ENCODE measurements at regions not wholly inside any gene's neighbourhood (a gene's known extent, or its start where the extent isn't known, plus 50 kb on each side); places are given as distances from the start of the nearest gene placed in this dataset.
"Not testable (repeated sequence)": the region's sequence is repeated elsewhere in the genome, so short reads cannot be mapped to it uniquely, and the experiment has no call there.

DNA sequence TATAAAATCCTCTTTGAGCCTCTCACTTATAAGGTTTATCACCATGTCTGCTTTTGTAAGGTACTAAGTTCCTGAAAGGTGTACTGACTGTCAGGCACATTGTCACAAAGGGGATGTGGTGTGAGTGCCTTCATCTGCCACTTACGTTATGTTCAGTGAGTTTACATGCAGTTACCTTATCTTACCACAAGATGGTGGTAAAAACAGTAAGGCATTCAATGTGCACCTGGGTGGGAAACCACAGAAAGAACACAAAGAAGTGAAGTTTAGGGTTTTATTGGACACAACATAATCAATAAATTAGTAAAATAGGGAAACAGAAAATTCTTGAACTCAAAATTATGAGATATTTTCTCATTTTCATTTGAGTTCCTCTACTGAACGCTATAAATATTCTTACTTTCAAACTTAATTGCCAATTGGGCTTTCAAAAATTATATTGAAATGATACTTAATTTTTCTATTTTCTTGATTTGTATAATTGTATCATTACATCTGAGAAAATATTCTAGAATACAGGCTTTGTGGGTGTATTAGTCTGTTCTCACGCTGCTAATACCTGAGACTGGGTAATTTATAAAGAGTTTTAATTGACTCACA is 650.8 kb downstream of the PCDH7 start:
- DNase-seq (ENCODE audit: low spot score), result peak; percentile 15

DNA sequence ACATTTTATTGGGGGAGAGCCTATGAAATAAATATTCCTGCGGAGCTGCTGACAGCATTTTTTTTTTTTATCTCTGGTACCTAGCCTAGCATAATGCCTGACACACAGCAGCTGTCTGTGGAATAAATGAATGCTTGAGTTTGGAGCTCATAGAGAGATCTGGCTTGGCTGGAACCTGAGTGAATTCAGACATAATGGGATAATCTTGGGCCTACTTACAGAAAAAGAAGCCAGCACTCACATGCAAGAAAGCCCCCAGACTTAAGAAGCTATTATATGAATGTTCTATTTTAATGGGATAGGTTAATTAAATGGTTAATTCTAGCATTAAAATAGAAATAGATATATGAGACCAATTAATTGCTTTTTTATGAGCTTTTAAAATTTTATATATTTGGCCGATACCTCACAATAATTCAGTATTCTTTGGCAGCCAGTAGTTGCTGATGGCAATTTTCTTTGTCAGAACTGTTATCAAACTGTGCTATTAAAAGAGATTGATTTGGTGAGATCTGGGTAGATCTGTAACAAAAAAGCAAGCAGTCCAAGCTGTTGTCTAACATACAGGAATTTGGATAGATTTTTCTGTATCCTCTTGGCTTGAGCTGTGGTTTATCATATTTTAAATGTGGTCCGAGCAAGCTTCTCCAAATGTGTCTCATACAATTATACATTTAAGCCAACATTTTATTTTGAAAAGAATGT is 654.2 kb downstream of the PCDH7 start:
- no peak for DNase-seq (ENCODE audit: low spot score)

DNA sequence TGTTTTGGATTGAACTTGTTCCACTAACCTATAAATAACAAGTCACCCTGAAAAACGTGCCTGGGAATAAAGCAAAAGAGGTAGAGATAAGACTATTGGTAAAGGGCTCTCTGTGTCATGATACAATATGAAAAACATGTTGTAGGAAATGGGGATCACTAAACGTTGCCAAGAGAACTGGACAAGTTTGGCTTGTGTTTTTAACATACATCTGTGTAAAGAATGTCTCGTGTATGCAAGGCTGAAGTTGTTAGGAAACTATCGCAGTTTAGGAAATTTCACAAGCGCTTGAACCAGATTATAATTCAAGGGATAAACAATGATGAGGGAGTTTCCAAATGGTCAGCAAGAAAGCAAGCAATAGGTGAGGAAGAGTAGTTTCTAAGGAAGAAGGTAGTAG is 655.8 kb downstream of the PCDH7 start:
- no peak for DNase-seq (ENCODE audit: low spot score)

DNA sequence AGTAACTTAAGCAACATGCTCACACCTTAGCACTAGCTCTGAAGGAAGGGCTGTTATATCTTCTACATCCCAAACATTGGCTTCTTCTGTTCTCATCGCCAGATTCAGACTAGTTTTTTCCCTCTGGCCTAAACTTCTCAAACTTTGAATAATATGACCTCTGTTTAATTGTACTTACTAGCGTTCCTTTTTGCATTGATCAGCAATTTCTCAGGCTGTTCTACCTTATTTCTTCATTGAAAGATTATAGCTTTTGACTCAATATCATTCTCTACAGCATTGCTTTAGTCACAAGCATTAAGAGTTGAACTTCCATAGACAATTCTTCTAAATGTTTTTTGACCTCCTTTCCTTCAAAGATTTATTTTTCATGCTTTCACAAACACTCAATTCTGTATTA is 659.2 kb downstream of the PCDH7 start:
- DNase-seq (ENCODE audit: low spot score), result no peak

DNA sequence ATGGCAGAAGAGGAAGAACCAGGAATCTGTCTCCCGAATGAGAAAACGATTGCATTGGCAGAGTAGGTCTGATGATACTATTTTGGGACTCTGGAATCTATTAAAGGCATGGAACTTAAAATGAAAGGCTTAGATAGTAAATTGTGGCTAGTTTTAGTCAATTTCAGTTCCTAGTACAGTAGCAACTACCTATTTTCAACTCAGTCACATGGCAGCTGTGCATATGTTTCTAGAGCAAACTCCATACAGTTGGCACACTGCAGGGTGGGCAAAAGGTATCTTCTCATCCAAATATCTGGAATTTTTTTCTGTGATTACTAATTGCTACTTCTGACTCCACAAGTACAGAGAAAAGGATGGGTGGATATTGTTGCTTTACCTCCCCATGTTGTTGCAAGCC is 663.6 kb downstream of the PCDH7 start:
- DNase-seq (ENCODE audit: low spot score), result no peak

DNA sequence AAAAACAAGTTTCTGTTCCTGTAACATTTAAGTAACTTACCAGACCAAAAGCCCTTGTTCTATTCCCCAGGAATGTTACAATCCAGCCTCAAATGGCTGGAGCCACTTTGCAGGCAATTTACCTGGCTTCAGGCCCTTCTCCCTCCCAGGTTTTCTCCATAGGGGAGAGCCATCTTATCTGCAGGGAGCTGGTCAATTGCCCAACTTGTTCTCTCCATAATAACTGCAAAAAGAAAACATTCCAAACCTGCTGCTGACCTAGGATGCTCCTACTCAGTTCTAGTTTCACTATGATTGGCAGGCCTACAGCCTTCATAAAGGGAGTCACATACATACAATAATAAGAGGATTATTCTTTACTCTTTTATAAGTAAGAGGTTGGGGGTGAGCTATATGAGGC is 670.7 kb downstream of the PCDH7 start:
- no peak for DNase-seq (ENCODE audit: low spot score)

DNA sequence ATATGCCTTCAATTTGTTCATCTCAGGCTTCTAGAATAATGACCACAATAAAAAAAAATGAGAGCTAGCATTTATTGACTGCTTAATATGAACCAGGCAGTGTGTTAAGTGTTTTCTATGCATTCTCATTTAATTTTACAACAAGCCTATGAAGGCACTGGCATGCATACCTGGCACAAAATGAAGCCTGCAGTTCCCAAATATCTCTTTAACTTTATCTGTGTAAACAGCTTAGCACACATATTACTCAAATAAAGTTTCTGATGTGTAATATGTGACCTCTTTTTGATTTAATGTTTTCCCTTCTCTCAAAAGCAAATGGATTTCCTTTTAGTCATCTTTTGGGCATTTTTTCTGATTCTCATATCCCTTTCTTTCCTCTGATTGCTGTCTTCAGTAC is 671.8 kb downstream of the PCDH7 start:
- DNase-seq (ENCODE audit: low spot score), result no peak

DNA sequence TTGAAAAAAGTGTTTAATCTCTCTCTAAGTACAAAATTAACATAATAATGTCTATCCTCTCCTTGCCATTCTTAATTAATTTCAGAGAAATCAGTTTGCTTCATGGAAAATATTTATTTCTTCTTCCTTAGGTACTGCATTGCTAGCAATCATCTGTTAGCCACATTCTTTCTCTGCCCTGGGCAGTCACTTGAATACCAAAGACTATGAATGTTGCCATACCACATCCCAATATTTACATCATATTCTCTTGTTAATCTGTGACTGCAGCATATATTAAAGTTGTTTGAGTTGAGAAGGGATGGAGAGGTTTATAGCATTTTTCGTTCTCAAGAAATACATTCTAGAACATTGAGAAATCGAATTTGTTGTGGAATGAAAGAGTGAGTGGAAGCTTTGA is 672.8 kb downstream of the PCDH7 start:
- DNase-seq (ENCODE audit: low spot score), result no peak

DNA sequence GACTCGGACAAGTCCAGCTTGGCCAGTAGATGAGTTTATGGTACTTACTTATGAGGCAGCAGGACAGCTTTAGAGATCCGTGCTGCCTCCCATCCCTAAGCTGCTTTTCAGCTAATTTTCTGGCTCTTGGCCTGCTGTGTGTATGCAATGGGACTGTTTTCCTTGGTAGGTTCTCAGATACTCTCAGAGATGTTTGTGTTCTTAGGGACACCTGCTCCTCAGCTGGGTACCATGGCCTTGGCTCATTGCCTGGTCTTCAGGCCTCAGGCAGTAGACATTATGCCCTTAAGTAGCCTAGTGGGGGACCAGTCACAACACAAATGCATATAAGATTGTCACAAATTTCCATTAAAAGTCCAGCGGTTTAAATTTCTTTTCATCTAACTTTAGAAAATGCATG is 688.0 kb downstream of the PCDH7 start:
- no peak for DNase-seq (ENCODE audit: low spot score)

DNA sequence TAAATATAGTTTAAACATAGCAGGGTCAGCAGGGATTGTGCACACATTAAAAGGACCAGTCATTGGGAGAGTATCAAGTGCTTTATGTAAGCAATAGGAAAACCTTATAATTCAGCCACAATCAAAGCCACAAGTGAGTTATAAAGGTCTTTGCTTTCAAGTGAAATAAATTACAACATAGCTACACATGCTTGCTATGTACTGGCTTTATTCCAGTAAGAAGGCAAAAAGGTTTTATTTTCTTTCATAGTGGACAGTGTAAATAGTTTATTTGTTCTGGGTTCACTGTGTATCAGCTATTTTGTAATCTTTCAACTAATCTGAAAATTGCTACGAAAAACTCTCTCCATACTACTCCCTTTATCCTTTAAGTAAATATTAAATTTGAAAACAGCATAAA is 691.4 kb downstream of the PCDH7 start:
- no peak for DNase-seq (ENCODE audit: low spot score)

DNA sequence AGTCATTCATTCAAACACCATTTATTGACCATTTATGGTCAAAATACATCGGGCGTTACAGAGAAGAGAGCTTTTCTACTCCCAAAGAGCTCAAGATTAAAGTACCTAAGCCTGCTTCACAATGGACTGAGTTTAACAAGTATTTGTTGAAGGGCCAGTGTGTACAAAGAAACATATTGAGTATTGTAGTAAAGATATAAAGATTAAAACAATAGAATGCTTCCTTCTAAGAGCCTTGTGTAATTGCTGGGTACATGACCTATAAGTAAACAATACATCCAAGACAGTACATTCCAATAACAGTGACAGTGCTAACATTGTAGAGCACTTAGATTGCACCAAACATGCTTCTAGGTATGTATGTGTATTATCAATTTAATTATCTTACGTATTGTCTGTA is 695.5 kb downstream of the PCDH7 start:
- DNase-seq (ENCODE audit: low spot score), result no peak

DNA sequence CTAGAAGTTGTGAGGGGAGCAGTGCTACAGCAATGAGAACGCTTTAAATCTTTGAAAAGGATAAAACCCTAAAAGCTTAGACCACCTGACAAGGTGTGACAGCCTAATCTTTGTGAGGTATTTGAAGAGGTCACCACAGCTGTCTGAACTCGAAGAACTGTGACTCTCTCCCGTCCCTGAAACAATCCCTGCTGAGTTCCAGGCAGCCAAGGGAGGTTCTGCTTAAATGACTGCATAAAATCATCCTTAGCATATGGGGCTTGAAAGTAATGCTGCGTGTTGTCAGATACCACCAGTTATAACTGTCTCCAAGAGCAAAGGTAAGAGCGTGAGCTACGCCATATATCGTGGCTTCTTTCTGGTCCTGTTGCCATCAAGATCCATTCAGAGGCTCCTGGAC is 696.3 kb downstream of the PCDH7 start:
- no peak for DNase-seq (ENCODE audit: low spot score)

DNA sequence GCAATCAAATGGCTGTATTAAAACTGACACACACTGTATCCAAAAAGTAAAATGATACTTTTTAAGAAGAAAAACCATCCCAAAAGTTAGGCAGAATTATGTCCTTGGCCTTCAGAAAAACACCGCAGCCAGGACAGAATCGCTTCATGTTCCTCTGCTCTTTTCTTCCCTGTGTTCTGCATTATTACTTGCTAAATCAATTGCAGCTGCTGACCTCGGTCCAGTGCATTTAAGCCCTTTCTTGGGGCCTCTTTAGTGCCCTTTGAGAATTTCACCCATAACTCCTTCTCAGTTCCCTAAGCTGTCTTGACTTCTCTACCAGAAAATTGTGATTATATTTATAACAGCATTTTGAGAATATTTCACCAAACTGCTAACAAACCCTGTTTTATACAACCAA is 696.9 kb downstream of the PCDH7 start:
- no peak for DNase-seq (ENCODE audit: low spot score)

DNA sequence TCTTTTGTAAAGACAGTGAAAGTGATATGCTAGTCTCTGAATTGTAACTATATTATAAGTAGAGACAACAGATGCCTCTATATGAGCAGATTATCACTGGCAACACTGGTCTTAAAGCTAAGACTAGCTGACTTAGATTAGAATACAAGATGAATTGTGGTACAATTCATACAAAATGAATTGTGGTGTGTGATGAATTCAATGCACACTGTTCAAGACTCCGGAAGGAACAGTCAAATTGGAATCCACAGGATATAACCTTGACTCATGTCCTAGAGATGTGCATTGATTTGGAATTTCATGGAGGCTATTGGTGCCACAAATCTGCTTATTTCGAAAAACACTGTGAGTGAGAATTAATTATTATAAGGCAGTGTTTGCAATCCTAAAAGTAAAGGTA is 701.8 kb downstream of the PCDH7 start:
- DNase-seq (ENCODE audit: low spot score), result no peak

DNA sequence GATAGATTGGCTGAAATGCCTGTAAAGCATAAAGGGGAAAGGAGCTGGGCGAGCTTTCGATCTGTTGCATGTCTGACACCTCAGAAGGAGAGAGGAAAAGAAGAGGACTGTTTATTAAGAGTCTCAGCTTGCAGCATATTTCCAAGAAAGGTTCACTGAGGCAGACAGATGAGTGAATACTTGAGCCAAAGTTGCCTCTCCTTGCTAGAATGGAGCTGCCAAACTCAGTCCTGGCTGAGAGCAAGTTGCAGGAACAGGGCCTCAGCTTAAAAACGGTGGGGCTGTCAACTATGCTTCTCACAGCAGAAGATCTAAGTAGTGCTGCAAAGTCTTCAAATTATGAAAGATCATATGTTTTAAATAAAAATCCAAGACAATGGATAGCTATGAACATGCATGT is 707.5 kb downstream of the PCDH7 start:
- DNase-seq (ENCODE audit: low spot score), result no peak

DNA sequence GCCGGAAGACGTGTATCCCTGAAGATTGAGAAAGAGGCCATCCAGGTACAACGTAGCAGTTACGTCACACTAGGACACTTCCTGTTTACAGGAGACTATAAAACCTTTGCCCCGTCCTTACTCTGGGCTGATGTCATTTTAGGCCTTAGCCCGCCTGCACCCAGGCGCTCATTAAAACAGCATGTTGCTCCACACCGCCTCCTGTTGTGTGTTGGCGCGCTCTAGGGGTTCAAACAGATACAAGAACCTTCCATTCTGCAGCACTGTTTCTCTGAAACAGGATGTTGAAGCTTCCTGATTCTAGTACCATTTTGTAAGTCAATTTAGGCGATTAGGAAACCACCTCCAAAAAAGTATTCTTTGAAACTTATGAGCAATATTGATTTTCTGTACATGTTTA is 722.1 kb downstream of the PCDH7 start:
- no peak for DNase-seq (ENCODE audit: low spot score)

DNA sequence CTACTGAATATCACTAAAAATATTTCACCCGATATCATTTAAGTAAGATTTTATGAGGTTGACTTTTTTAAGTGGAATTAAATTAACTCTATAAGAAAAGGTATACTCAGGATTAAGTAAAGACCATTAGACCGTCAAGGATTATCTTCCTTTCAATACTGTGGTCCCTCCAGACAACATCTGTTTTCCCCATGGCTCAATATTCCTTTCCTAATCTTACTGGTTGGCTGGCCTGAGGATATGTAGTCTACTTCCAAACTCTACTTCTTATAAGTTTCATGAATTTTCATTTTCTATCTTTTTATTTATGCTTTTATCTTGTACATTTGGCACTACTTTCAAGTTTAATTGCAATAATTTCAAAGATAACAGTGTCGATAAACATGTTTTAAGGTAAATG is 725.4 kb downstream of the PCDH7 start:
- no peak for DNase-seq (ENCODE audit: low spot score)

DNA sequence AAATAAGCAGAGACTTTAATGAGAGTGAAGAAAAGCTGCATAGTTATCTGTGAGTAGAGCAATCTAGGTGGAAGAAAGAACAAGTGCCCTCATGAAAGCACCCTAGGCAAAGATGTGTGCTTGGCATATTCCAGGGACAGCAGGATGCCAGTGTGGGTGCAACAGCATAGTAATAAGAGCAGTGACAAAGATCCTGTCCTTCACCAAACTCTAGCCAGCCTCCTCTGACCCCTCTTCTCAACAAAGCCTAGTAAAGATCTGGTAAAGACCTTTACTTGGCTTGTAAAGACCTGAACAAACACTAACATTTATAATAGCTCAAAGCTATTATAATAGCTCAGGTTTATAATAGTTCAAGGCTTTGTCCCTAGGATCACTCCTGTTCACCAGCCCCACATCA is 735.4 kb downstream of the PCDH7 start:
- no peak for DNase-seq (ENCODE audit: low spot score)

DNA sequence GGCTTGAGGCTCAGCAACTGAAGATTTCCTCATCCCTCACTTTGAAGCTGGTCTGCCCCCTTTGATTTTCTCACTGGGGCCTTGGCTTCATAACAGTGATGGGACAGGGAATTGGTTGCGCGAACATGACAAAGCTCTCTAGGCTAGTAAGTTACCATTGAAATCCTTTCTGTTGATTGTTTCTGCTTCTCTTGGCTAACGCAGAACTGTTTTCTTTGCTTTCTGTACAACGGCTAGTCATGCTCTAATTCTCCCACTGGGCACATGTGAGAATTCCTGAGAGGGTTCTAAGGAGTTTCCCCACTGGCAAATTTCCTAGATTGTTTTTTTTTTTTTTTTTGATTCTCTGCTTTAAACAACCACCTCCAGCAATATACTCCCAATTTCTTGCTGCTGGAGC is 738.6 kb downstream of the PCDH7 start:
- no peak for DNase-seq (ENCODE audit: low spot score)

DNA sequence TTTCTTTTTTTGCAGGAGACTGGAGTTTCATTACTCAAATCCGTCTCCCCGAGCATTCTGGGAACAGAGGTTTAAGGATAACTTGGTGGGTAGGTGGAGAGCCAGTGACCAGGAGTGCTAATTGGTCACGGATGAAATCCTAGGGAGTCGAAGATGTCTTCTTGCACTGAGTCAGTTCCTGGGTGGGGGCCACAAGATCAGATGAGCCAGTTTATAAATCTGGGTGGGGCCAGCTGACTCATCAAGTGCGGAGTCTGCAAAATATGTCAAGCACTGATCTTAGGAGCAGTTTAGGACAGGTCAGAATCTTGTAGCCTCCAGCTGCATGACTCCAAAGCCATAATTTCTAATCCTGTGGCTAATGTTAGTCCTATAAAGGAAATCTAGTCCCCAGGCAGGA is 741.3 kb downstream of the PCDH7 start:
- DNase-seq (ENCODE audit: low spot score), result no peak

DNA sequence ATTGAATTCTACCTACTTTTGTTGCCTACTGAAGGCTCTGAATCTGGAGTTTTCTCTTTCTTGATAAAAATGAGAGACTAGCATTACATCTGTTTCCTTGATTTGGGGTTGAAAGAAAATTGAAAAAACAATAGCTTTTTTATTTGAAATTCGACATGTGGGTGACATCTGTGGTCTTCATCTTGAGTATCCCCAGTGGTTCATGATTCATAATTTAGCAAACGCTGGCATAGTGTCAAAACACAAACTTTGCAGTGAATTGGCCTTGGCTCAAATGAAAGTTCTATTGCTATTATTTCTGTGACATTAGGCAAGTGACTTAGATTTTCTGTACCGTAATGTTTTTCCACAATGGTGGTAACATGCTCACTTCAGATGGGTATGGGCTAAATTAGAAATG is 747.6 kb downstream of the PCDH7 start:
- DNase-seq (ENCODE audit: low spot score), result no peak

DNA sequence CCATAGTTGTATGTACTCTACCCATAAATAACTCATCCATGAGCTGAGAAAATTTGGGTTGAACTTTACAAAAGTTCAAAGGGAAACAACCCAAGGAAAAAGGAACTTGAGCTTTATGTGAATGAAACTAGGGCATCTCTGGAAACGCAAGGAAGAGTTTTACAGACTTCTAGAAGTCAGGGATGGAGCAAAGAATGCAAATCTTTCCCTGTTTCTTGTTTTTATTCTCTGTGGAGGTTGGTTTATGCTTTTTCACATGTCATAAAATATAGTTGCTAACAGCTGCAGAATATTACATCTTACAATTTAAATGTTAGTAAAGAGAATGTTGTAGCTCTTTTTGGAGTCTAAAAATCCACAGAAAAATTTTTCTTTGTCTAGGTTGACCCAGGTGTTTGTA is 754.1 kb downstream of the PCDH7 start:
- DNase-seq (ENCODE audit: low spot score), result no peak

DNA sequence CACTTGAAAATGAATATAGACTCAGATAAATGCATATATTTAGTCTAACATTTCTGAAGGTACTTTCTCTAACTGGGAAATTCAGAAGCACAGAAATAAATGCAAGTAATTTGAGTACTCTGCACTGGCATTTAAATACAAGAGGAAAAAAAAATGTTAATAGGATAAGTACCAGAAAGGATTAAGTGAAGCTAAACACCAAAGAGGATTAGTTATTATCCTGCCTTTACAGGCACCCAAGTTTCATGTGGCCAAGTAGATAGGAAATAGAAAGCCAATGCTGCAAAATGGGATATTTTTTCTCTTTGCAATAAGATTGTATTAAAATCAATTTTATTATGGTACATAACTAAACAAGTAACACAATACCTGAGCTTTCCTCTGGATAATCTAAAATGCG is 762.5 kb downstream of the PCDH7 start:
- no peak for DNase-seq (ENCODE audit: low spot score)

DNA sequence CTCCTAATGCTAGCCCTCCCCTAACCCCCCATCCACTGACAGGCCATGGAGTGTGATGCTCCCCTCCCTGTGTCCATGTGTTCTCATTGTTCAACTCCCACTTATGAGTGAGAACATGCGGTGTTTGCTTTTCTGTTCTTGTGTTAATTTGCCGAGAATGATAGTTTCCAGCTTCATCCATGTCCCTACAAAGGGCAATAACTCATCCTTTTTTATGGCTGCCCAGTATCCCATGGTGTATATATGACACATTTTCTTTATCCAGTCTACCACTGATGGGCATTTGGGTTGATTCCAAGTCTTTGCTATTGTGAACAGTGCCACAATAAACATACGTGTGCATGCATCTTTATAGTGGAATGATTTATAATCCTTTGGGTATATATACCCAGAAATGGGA is 779.0 kb downstream of the PCDH7 start:
- not testable (repeated sequence) for DNase-seq (ENCODE audit: low spot score)
